LNCaP clone FGC (cell line): ENCODE measurements at regions not wholly inside any gene's neighbourhood (a gene's known extent, or its start where the extent isn't known, plus 50 kb on each side); places are given as distances from the start of the nearest gene placed in this dataset.
"Not testable (repeated sequence)": the region's sequence is repeated elsewhere in the genome, so short reads cannot be mapped to it uniquely, and the experiment has no call there.

Source experiments
- DNase-seq: peaks from one replicate; pipeline ENCODE4 v3.0.0-alpha.2; 2011; ENCODE audit warnings: low read depth
- H3K4me3 ChIP-seq: 2 replicates; pipeline ENCODE4 v1.5.1; 2011; ENCODE audit warnings: mild to moderate bottlenecking, low read depth, low read length, control low read depth
- CTCF ChIP-seq: IDR thresholded peaks from 2 replicates; pipeline ENCODE4 v1.5.1; 2012; ENCODE audit warnings: mild to moderate bottlenecking; ENCODE audit not compliant: control insufficient read depth, insufficient read depth; ENCODE audit errors: extremely low read depth

- H3K4me3 ChIP-seq: no peak overlapping the region
- no peak for DNase-seq
- no peak for TF ChIP-seq CTCF
Measured at GRCh38 chr11:116042146-116042545, 537.9 kb upstream of the CADM1 start.

- no peak for DNase-seq
- H3K4me3 ChIP-seq: no peak overlapping the region
- TF ChIP-seq CTCF: no peak
Measured at GRCh38 chr11:116037861-116038260, 533.6 kb upstream of the CADM1 start.

GRCh38 chr11:116035977-116036376, 531.8 kb upstream of the CADM1 start:
- TF ChIP-seq CTCF: no peak
- no peak for DNase-seq

GRCh38 chr11:116033931-116034553, 529.8 kb upstream of the CADM1 start:
- DNase-seq: no peak
- no peak for TF ChIP-seq CTCF
- no peak overlapping the region for H3K4me3 ChIP-seq

More at GRCh38 chr11:116035977-116036376, 531.8 kb upstream of the CADM1 start:
- H3K4me3 ChIP-seq: no peak overlapping the region

DNA sequence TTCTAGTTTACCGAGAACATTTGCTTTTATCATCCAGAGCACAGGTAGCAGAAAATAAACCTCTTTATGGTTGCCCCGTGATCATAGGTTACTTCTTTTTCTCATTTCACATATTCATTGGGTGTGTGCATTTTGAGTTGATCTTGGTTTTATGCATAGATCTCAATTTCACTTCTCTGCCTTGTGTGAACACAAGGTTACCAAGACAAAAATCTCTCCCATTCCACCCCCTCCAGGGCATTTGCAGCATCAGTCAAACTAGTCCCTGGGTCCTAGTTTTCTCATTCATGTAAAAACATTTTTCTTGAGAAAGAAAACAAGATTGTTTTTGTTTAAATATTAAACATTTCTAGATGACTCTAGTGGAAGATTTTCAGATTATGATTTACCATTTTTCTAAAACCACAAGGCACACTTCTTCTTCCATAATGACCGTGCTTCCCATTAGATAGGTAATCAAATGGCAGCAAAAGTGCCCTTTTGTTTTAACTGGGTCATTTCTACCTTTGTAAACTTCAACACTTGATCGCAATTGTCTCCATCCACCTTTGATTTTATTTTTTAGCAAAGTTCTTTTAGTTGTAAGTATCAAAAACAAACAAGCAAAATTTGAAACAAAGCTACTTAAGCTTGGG, 526.6 kb upstream of the CADM1 start:
- no peak for TF ChIP-seq CTCF
- no peak for DNase-seq
- no peak overlapping the region for H3K4me3 ChIP-seq

GRCh38 chr11:116028506-116028905, 524.3 kb upstream of the CADM1 start:
- not testable (repeated sequence) for H3K4me3 ChIP-seq
- peak; percentile 49 for DNase-seq

- TF ChIP-seq CTCF: no peak
- no peak for DNase-seq
Measured at GRCh38 chr11:115999437-115999836, 495.2 kb upstream of the CADM1 start.

More at GRCh38 chr11:115999437-115999836, 495.2 kb upstream of the CADM1 start:
- H3K4me3 ChIP-seq: no peak overlapping the region
